ENCODE measurements at regions not wholly inside any gene's neighbourhood (a gene's known extent, or its start where the extent isn't known, plus 50 kb on each side); places are given as distances from the start of the nearest gene placed in this dataset.

DNA sequence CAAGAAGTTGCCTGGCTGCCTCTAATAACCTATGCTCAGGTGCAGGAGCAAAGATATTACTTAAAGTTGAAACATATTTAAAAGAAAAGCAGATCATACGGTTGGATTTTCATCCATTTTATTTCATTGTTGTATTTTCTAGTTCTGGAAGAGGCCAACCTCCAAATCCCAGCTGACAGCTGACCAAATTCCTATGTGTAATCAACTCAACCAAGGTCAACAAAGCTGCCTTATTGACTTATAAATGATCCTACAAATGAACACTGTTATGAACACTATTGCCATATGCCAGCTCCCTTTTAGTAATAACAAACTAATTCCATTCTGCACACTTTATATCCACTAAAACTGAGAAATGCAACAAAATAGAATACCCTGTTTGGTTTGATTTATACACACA is 1537.4 kb downstream of the SLITRK1 start:
- TF ChIP-seq, protein P1, sequence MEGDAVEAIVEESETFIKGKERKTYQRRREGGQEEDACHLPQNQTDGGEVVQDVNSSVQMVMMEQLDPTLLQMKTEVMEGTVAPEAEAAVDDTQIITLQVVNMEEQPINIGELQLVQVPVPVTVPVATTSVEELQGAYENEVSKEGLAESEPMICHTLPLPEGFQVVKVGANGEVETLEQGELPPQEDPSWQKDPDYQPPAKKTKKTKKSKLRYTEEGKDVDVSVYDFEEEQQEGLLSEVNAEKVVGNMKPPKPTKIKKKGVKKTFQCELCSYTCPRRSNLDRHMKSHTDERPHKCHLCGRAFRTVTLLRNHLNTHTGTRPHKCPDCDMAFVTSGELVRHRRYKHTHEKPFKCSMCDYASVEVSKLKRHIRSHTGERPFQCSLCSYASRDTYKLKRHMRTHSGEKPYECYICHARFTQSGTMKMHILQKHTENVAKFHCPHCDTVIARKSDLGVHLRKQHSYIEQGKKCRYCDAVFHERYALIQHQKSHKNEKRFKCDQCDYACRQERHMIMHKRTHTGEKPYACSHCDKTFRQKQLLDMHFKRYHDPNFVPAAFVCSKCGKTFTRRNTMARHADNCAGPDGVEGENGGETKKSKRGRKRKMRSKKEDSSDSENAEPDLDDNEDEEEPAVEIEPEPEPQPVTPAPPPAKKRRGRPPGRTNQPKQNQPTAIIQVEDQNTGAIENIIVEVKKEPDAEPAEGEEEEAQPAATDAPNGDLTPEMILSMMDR (IDR thresholded peaks at IDR 0.05), result no peak
- TF ChIP-seq POLR2A (IDR thresholded peaks at IDR 0.05), result no peak
